HL-60 (cell line): ENCODE measurements at regions not wholly inside any gene's neighbourhood (a gene's known extent, or its start where the extent isn't known, plus 50 kb on each side); places are given as distances from the start of the nearest gene placed in this dataset.

Experiments
- DNase-seq, 2 experiments: peaks; one replicate each; pipeline ENCODE4 v3.0.0-alpha.2; 2010 to 2020; ENCODE audit warnings: low read depth in 1 of 2, low spot score in 1 of 2
- H3K27ac ChIP-seq: fragments of 250-450 bp; sonication (Bioruptor Pico); replicated peaks from 2 replicates; pipeline ENCODE4 v1.5.1; 2020; ENCODE audit warnings: mild to moderate bottlenecking, moderate library complexity
- H3K27me3 ChIP-seq: fragments of 250-450 bp; sonication (Bioruptor Pico); 2 replicates; pipeline ENCODE4 v1.5.1; 2021; ENCODE audit warnings: mild to moderate bottlenecking, moderate library complexity; ENCODE audit not compliant: insufficient read depth, poor library complexity, severe bottlenecking
- H3K4me3 ChIP-seq: replicated peaks from 2 replicates; pipeline ENCODE4 v1.5.1; 2011; ENCODE audit warnings: mild to moderate bottlenecking, control low read depth, low read length; ENCODE audit not compliant: insufficient read depth
- GABPA ChIP-seq: IDR thresholded peaks from 2 replicates; pipeline ENCODE4 v1.6.1; 2012; ENCODE audit warnings: low read depth
- POLR2AphosphoS5 ChIP-seq: IDR thresholded peaks from 2 replicates; pipeline ENCODE4 v1.6.1; 2012; ENCODE audit warnings: low read depth
- SPI1 ChIP-seq: IDR thresholded peaks from 2 replicates; pipeline ENCODE4 v1.6.1; 2012; ENCODE audit warnings: low read depth, mild to moderate bottlenecking, borderline replicate concordance
- TF ChIP-seq, protein P1 (sequence below): IDR thresholded peaks from 2 replicates; pipeline ENCODE4 v1.6.1; 2012; ENCODE audit warnings: low read depth; ENCODE audit not compliant: insufficient replicate concordance
- TF ChIP-seq, protein P2 (sequence below): IDR thresholded peaks from one replicate; pipeline ENCODE4 v1.5.1; 2011; ENCODE audit warnings: low read length, control low read depth, inconsistent platforms; ENCODE audit not compliant: insufficient read depth

DNA sequence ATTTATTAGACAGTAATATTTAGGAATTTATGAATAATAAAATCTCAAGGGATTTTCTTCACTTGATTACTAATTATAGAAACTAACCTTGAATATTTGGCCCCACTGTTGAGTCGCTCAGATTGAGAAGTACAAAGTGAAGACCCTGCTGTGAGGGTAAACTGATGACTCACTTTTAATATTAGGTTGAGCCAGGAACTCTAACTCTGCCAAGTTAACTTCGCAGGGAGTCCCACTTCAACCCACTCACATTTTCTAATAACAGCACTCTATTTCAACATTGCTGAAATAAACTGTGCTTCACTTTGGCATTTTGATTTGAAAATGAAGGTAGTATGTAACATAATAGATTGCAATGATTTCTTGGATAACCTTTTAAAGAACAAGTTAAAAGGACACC is 200.7 kb downstream of the POLR1F start:
- TF ChIP-seq SPI1: no peak
- no peak for TF ChIP-seq POLR2AphosphoS5
- TF ChIP-seq, protein P1, sequence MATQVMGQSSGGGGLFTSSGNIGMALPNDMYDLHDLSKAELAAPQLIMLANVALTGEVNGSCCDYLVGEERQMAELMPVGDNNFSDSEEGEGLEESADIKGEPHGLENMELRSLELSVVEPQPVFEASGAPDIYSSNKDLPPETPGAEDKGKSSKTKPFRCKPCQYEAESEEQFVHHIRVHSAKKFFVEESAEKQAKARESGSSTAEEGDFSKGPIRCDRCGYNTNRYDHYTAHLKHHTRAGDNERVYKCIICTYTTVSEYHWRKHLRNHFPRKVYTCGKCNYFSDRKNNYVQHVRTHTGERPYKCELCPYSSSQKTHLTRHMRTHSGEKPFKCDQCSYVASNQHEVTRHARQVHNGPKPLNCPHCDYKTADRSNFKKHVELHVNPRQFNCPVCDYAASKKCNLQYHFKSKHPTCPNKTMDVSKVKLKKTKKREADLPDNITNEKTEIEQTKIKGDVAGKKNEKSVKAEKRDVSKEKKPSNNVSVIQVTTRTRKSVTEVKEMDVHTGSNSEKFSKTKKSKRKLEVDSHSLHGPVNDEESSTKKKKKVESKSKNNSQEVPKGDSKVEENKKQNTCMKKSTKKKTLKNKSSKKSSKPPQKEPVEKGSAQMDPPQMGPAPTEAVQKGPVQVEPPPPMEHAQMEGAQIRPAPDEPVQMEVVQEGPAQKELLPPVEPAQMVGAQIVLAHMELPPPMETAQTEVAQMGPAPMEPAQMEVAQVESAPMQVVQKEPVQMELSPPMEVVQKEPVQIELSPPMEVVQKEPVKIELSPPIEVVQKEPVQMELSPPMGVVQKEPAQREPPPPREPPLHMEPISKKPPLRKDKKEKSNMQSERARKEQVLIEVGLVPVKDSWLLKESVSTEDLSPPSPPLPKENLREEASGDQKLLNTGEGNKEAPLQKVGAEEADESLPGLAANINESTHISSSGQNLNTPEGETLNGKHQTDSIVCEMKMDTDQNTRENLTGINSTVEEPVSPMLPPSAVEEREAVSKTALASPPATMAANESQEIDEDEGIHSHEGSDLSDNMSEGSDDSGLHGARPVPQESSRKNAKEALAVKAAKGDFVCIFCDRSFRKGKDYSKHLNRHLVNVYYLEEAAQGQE: no peak
- TF ChIP-seq, protein P2, sequence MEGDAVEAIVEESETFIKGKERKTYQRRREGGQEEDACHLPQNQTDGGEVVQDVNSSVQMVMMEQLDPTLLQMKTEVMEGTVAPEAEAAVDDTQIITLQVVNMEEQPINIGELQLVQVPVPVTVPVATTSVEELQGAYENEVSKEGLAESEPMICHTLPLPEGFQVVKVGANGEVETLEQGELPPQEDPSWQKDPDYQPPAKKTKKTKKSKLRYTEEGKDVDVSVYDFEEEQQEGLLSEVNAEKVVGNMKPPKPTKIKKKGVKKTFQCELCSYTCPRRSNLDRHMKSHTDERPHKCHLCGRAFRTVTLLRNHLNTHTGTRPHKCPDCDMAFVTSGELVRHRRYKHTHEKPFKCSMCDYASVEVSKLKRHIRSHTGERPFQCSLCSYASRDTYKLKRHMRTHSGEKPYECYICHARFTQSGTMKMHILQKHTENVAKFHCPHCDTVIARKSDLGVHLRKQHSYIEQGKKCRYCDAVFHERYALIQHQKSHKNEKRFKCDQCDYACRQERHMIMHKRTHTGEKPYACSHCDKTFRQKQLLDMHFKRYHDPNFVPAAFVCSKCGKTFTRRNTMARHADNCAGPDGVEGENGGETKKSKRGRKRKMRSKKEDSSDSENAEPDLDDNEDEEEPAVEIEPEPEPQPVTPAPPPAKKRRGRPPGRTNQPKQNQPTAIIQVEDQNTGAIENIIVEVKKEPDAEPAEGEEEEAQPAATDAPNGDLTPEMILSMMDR: no peak
- no peak for TF ChIP-seq GABPA
- no peak for DNase-seq
- Histone ChIP-seq H3K27ac (no peak overlapping the region), H3K27me3 (no peaks in the 10 kb centered on the region), H3K4me3 (no peak overlapping the region)

DNA sequence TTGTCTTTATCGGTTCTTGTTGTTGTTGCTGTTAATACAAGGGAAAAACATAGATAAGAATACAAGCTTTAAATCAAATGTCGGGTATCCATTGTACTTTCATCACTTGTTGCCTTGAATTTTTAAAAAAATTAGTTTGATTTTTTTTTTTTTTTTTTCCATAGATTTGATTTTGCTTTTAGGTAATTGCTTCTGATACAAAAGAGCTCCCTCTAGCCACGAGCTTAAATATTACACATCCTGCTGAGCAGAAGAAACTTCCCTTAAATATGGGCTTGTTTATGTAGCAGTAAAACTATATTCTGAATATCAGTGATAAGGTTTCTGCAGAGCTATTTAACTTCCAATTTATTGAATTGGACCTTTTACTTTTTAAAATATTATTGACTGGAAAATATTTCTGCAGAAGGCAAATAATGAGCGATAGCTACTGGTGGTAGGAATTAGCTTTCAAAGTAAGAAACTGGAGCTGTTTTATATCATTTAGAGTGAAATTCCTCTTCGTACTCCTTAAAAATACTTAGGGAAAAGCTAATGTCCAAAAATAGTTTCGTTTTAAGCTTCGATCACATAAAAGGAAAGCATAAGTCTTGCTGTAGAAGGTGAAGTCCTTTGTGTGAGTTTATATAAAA is 216.9 kb downstream of the POLR1F start:
- no peak for DNase-seq
- Histone ChIP-seq H3K4me3 (no peak overlapping the region), H3K27ac (no peak overlapping the region), H3K27me3 (no peaks in the 10 kb centered on the region)
- TF ChIP-seq GABPA (no peak), POLR2AphosphoS5 (no peak), SPI1 (no peak)
- TF ChIP-seq, protein P1: no peak
- TF ChIP-seq, protein P2: peak; percentile 23

DNA sequence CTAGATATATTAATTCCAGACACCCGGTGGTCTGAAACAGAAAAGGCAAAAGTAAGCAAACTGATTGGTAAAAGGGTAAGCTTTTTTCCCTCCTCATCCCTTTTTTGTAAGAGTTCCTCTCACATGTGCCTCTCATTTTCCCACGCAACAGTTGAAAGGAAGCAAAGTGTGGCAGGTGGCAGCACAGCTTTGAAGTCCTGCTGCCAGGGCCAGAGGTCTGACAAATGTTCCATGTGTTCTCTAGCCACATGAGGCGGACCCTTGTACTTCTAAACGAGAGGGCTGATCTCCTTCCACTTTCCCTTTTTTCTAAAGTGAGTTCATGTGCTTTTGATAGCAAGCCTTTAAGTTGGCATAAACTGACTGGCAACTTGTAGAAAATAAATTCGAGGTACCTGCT is 217.5 kb downstream of the POLR1F start:
- Histone ChIP-seq H3K27me3 (no peaks in the 10 kb centered on the region), H3K27ac (no peak overlapping the region), H3K4me3 (no peak overlapping the region)
- TF ChIP-seq, protein P2: no peak
- no peak for TF ChIP-seq GABPA
- DNase-seq: no peak

DNA sequence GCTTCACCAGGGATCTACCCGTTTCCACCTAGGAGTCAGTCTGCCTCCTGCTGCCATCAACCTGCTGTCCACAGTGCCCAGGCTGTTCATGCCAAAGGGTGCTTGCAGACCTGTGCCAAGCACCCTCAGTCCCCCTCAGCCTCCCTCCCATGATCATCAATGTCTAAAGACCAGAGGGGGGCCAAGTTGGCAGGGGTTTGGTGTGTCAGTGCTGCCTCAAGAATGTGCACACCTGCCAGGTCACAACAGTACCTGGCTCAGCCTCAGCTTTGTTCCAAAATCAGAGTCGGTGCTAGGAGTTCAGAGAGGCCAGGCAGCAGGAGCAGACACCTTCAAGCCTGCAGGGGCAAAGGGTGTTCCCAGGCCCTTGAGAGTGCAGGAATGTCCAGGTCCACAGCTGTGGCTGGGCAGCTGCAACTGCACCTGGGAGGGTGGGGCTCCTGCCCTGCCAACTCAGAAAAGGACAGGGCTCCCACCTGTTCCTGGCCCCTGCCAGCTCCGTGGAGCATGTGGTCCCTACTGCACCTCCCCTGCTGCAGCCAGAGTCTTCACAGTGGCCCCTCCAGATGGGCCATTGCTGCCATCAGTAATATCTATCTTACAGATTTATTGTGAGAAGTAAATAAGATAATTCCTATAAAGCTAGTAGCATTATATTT is 219.5 kb downstream of the POLR1F start:
- TF ChIP-seq, protein P1: no peak
- no peak for TF ChIP-seq SPI1
- TF ChIP-seq POLR2AphosphoS5: no peak
- TF ChIP-seq, protein P2: no peak
- TF ChIP-seq GABPA: no peak
- no peak for DNase-seq
- H3K4me3 ChIP-seq: no peak overlapping the region
- H3K27me3 ChIP-seq: no peaks in the 10 kb centered on the region
- no peak overlapping the region for H3K27ac ChIP-seq
